Activated CD4-positive, CD25-positive, alpha-beta regulatory T cell treated with anti-CD3 and anti-CD28 coated beads, Interleukin-2, amount 50 U/mL, for 72 hours (primary cell): ENCODE measurements at regions not wholly inside any gene's neighbourhood (a gene's known extent, or its start where the extent isn't known, plus 50 kb on each side); places are given as distances from the start of the nearest gene placed in this dataset.

Source experiments
- DNase-seq: peaks from one replicate; pipeline ENCODE4 v3.0.0; 2021

DNA sequence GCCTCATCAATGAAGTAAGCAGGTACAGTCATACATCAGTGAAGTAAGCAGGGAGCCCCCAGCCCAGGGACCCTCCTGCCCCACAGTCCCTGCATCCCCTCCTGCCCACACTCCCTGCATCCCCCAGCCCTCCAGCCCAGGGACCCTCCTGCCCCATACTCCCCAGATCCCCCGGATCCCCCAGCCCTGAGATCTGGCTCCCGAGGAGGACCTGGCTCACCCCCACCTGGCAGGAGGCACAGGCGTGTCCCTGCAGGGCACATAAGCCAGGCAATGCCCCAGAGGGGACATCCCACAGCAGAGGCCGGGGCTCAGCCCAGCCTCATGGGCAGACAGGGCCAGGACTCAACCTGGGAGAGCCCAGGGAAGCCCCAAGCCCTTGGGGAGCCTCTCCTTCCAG lies 53.6 kb upstream of the TPM4 start:
- DNase-seq, result no peak

GRCh38 chr19:16023146-16023915 lies 53.0 kb upstream of the TPM4 start:
- peak; percentile 25 for DNase-seq

- DNase-seq, result peak; percentile 26
Observed at GRCh38 chr19:16024266-16025107, 51.8 kb upstream of the TPM4 start.

DNA sequence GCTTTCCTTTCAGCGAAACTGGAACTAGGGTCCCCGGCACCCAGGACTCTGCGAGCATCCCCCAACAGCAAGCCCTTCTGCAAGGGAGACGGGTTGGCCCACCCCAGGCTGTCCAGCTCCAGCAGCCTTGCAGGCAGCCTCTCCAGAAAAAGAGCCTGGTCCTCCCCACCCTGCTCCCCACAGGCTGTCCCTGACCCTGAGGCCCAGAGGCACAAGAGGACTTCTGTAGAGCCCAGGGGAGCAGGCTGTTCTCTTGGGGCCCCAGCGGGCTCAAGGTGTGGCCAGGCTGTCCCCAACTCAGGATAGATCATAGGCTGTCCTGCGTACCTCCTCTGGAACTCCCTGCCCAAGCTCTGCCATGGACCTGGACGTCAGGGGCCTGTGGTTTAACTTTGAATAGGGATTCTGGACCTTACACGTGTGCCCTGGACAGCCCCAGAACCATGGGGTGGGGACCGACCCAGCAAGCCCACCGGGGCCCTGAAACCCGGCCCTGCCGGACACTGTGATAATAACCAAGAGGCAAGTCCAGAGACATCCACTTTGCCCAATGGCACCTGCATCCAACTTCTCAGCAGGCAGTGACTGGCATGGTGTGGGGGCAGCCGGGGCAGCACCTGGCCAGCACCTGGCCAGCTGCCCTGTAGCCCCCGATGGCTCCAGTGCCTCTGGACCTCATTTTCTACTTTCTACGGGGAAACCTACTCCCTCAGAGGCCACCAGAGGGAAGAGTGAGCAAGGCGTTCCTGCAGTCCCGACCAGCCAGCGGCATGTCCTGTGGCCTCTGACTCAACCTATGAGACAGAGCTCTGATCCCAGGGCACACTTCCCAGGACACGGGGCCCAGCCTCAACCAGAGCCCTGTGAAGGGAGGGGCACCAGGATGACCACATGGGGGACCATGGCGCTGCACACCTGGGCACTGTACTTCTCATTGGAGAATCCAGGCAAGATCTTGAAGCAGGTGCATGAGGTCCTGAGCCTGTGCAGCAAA lies 50.9 kb upstream of the TPM4 start:
- DNase-seq, result peak; percentile 28

DNA sequence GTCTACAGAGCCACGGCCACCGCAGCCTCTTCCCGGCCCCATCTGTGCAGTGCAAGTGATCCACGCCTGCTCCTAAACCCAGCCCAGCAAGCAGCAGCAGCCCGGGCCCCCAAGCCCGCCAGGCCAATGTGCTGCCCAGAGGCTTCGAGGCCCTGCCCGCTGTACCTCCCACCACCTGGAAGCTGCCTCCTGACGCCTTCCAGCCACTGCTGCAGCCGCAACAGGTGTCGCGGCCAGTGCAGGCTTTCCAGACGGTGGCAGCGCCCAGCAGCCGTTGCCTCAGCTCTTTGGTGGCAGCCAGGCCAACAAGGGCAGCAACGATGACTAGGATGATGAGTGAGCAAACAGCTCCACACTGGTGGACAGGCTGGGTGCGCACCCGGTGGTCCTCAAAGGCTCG lies 50.2 kb upstream of the TPM4 start:
- DNase-seq, result peak; percentile 19
